ENCODE measurements at regions not wholly inside any gene's neighbourhood (a gene's known extent, or its start where the extent isn't known, plus 50 kb on each side); places are given as distances from the start of the nearest gene placed in this dataset.

GRCh38 chr16:6492742-6493141 lies 839.9 kb upstream of the RBFOX1 start:
- TF ChIP-seq CTCF (IDR thresholded peaks at IDR 0.05) (no peak), POLR2A (IDR thresholded peaks at IDR 0.05) (no peak)

Measured in heart left ventricle (tissue), 13 donors.